Psoas muscle (tissue), 7 donors: ENCODE measurements at regions not wholly inside any gene's neighbourhood (a gene's known extent, or its start where the extent isn't known, plus 50 kb on each side); places are given as distances from the start of the nearest gene placed in this dataset.
"Not testable (repeated sequence)": the region's sequence is repeated elsewhere in the genome, so short reads cannot be mapped to it uniquely, and the experiment has no call there.

Experiments used
- ATAC-seq, 4 donors: fragments of 200-7000 bp; cut with Tn5 transposase; one replicate each; pipeline ENCODE4 v1.9.1; 2020; ENCODE audit warnings: moderate library complexity in 3 of 4, mild to moderate bottlenecking in 2 of 4
- DNase-seq, 2 donors: peaks; one replicate each; pipeline ENCODE4 v3.0.0-alpha.2; 2020
- H3K27ac ChIP-seq: fragments of 200-600 bp; one replicate; pipeline ENCODE4 v1.8.0; 2022
- H3K27me3 ChIP-seq, 3 donors: fragments of 200-600 bp in 1 of 3; one replicate each; pipeline versions ENCODE4 v1.6.1 to v1.8.0; 2013 to 2022; ENCODE audit warnings: low read length in 2 of 3, mild to moderate bottlenecking in 2 of 3, moderate library complexity in 1 of 3; ENCODE audit not compliant: insufficient read depth in 3 of 3
- H3K36me3 ChIP-seq, 2 donors: fragments of 200-600 bp in 1 of 2; one replicate each; pipeline versions ENCODE4 v1.6.1 to v1.8.0; 2013 to 2022; ENCODE audit warnings: low read depth in 1 of 2, mild to moderate bottlenecking in 1 of 2, moderate library complexity in 1 of 2; ENCODE audit not compliant: insufficient read depth in 1 of 2
- H3K4me1 ChIP-seq: fragments of 200-600 bp; one replicate; pipeline ENCODE4 v1.8.0; 2022
- H3K4me3 ChIP-seq: fragments of 200-600 bp; one replicate; pipeline ENCODE4 v1.8.0; 2022; ENCODE audit warnings: mild to moderate bottlenecking
- H3K9me3 ChIP-seq: fragments of 200-600 bp; one replicate; pipeline ENCODE4 v1.8.0; 2022
- WGBS, 3 donors: extraction: QIAGEN DNeasy Blood & Tissue Kit; methylation state at CpG; one replicate each; pipeline versions ENCODE4 v1.1.6 to v1.1.7; 2013; 5-methylcytosine and 5-hydroxymethylcytosine counted together
- intact Hi-C, 2 donors: fragments of 100-400 bp; cut with DNase I; formaldehyde crosslinking; loops; one replicate each; pipeline versions ENCODE4 v1.11.0 to v1.14.2; 2022
- TF ChIP-seq, protein P1 (sequence below): fragments of 200-600 bp; IDR thresholded peaks from one replicate; pipeline ENCODE4 v1.8.0; 2022; ENCODE audit warnings: antibody characterized with exemption
- donor health status: healthy with polysubstance abuse.
- donor health status: DM: no; HTN: no; CAD: no; lungs with moderate emphysema.
- donor health status: Bipolar disorder and iron deficiency.
- donor health status: healthy.
- donor health status: DM: yes; HTN: yes; CAD: no.
- donor health status: DM: no; HTN: no; CAD: no.
- donor health status: DM: yes; HTN: yes; CAD: no.

GRCh38 chr2:84173041-84173440 lies 286.0 kb downstream of the SUCLG1 start:
- H3K36me3 ChIP-seq, result no peaks in the 10 kb centered on the region
- TF ChIP-seq, protein P1, sequence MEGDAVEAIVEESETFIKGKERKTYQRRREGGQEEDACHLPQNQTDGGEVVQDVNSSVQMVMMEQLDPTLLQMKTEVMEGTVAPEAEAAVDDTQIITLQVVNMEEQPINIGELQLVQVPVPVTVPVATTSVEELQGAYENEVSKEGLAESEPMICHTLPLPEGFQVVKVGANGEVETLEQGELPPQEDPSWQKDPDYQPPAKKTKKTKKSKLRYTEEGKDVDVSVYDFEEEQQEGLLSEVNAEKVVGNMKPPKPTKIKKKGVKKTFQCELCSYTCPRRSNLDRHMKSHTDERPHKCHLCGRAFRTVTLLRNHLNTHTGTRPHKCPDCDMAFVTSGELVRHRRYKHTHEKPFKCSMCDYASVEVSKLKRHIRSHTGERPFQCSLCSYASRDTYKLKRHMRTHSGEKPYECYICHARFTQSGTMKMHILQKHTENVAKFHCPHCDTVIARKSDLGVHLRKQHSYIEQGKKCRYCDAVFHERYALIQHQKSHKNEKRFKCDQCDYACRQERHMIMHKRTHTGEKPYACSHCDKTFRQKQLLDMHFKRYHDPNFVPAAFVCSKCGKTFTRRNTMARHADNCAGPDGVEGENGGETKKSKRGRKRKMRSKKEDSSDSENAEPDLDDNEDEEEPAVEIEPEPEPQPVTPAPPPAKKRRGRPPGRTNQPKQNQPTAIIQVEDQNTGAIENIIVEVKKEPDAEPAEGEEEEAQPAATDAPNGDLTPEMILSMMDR, result no peak
- H3K9me3 ChIP-seq, result no peaks in the 10 kb centered on the region
- H3K4me1 ChIP-seq, result no peaks in the 10 kb centered on the region
- ATAC-seq (no peak), DNase-seq (no peak)
- intact Hi-C loops, result no loop called here
- H3K27ac ChIP-seq, result no peak overlapping the region
- H3K4me3 ChIP-seq, result no peak overlapping the region
- 67 to 84% (median 71%) methylated on average over 1 of the region's 1 CpG for WGBS, 3 donors
- no peaks in the 10 kb centered on the region for H3K27me3 ChIP-seq

DNA sequence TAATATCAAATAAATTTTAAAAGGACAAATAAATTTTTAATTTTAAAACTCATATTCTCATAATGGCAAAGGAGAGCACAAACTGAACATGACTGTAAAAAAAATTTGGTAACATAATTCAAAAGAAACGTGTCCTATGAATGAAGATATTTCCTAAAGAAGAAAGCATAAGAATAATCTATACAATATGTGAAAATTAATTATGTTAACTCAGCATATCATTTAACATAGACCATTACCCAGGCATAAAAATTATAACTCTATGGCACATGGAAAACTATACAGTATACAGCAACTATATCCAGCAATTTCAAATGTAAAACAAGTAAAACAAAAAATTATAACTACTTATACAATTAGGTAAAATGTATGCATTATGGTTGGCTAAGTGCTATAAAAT lies 288.1 kb downstream of the SUCLG1 start:
- H3K4me1 ChIP-seq, result no peaks in the 10 kb centered on the region
- intact Hi-C loops, result no loop called here
- ATAC-seq (no peak), DNase-seq (no peak)
- no peaks in the 10 kb centered on the region for H3K27me3 ChIP-seq
- H3K27ac ChIP-seq, result no peak overlapping the region
- no peak overlapping the region for H3K4me3 ChIP-seq
- no peaks in the 10 kb centered on the region for H3K36me3 ChIP-seq
- 73 to 79% (median 75%) methylated on average over 1 of the region's 1 CpG for WGBS, 3 donors
- TF ChIP-seq, protein P1, result no peak
- no peaks in the 10 kb centered on the region for H3K9me3 ChIP-seq

- H3K36me3 ChIP-seq, result no peaks in the 10 kb centered on the region
- DNase-seq (no peak), ATAC-seq (no peak)
- no peaks in the 10 kb centered on the region for H3K9me3 ChIP-seq
- intact Hi-C loops, result no loop called here
- TF ChIP-seq, protein P1, result no peak
- 91 to 92% (median 91%) methylated on average over 2 of the region's 2 CpGs for WGBS, 3 donors
- H3K4me3 ChIP-seq, result no peak overlapping the region
- no peaks in the 10 kb centered on the region for H3K27me3 ChIP-seq
- H3K4me1 ChIP-seq, result no peaks in the 10 kb centered on the region
- H3K27ac ChIP-seq, result no peak overlapping the region
Measured at GRCh38 chr2:84169871-84170270, 289.2 kb downstream of the SUCLG1 start.

- ATAC-seq, H3K4me1 ChIP-seq, H3K4me3 ChIP-seq, H3K36me3 ChIP-seq, intact Hi-C loops, H3K27me3 ChIP-seq, DNase-seq, H3K27ac ChIP-seq, H3K9me3 ChIP-seq: not testable (repeated sequence)
- 69 to 91% (median 79%) methylated on average over 1 of the region's 1 CpG for WGBS, 3 donors
Measured at GRCh38 chr2:84168552-84168951, 290.5 kb downstream of the SUCLG1 start.

GRCh38 chr2:84165256-84165655 lies 293.8 kb downstream of the SUCLG1 start:
- no peak overlapping the region for H3K27ac ChIP-seq
- no peaks in the 10 kb centered on the region for H3K36me3 ChIP-seq
- H3K9me3 ChIP-seq, result no peaks in the 10 kb centered on the region
- WGBS, 3 donors, result 89 to 92% (median 91%) methylated on average over 2 of the region's 2 CpGs
- intact Hi-C loops, result no loop called here
- no peak overlapping the region for H3K4me3 ChIP-seq
- TF ChIP-seq, protein P1, result no peak
- no peaks in the 10 kb centered on the region for H3K27me3 ChIP-seq
- DNase-seq (no peak), ATAC-seq (no peak)
- no peaks in the 10 kb centered on the region for H3K4me1 ChIP-seq
